ENCODE measurements at regions not wholly inside any gene's neighbourhood (a gene's known extent, or its start where the extent isn't known, plus 50 kb on each side); places are given as distances from the start of the nearest gene placed in this dataset.

- no peak for DNase-seq (ENCODE audit: low read depth)
- no peak for TF ChIP-seq CTCF (IDR thresholded peaks at IDR 0.05; ENCODE audit: insufficient read depth, low read depth, low read length, missing control alignments)
- H3K4me3 ChIP-seq (ENCODE audit: low read length), result no peak overlapping the region
Observed at GRCh38 chr14:88940671-88941070, 116.2 kb downstream of the TTC8 start.

GRCh38 chr14:88941414-88941813 is 117.0 kb downstream of the TTC8 start:
- peak; percentile 10 for DNase-seq (ENCODE audit: low read depth)
- TF ChIP-seq CTCF (IDR thresholded peaks at IDR 0.05; ENCODE audit: insufficient read depth, low read depth, low read length, missing control alignments), result no peak
- H3K4me3 ChIP-seq (ENCODE audit: low read length), result no peak overlapping the region

GRCh38 chr14:88947646-88948598 is 123.5 kb downstream of the TTC8 start:
- TF ChIP-seq CTCF (IDR thresholded peaks at IDR 0.05; ENCODE audit: insufficient read depth, low read depth, low read length, missing control alignments), result no peak
- no peak overlapping the region for H3K4me3 ChIP-seq (ENCODE audit: low read length)
- no peak for DNase-seq (ENCODE audit: low read depth)

- TF ChIP-seq CTCF (IDR thresholded peaks at IDR 0.05; ENCODE audit: insufficient read depth, low read depth, low read length, missing control alignments), result no peak
- DNase-seq (ENCODE audit: low read depth), result no peak
- no peak overlapping the region for H3K4me3 ChIP-seq (ENCODE audit: low read length)
Observed at GRCh38 chr14:88950069-88950468, 125.6 kb downstream of the TTC8 start.

- DNase-seq (ENCODE audit: low read depth), result no peak
- no peak for TF ChIP-seq CTCF (IDR thresholded peaks at IDR 0.05; ENCODE audit: insufficient read depth, low read depth, low read length, missing control alignments)
- H3K4me3 ChIP-seq (ENCODE audit: low read length), result no peak overlapping the region
Observed at GRCh38 chr14:88951370-88951769, 126.9 kb downstream of the TTC8 start.

GRCh38 chr14:88952901-88953300 is 128.4 kb downstream of the TTC8 start:
- no peak for TF ChIP-seq CTCF (IDR thresholded peaks at IDR 0.05; ENCODE audit: insufficient read depth, low read depth, low read length, missing control alignments)
- H3K4me3 ChIP-seq (ENCODE audit: low read length), result no peak overlapping the region
- no peak for DNase-seq (ENCODE audit: low read depth)

- TF ChIP-seq CTCF (IDR thresholded peaks at IDR 0.05; ENCODE audit: insufficient read depth, low read depth, low read length, missing control alignments), result no peak
- no peak overlapping the region for H3K4me3 ChIP-seq (ENCODE audit: low read length)
- DNase-seq (ENCODE audit: low read depth), result no peak
Observed at GRCh38 chr14:88955455-88955854, 131.0 kb downstream of the TTC8 start.

Data from epithelial cell of esophagus (primary cell).